IPS-NIHi7 (cell line): ENCODE measurements at regions not wholly inside any gene's neighbourhood (a gene's known extent, or its start where the extent isn't known, plus 50 kb on each side); places are given as distances from the start of the nearest gene placed in this dataset.
"Not testable (repeated sequence)": the region's sequence is repeated elsewhere in the genome, so short reads cannot be mapped to it uniquely, and the experiment has no call there.

Experiments used
- DNase-seq: peaks from one replicate; pipeline ENCODE4 v3.0.0; 2012; ENCODE audit warnings: mixed read lengths; ENCODE audit errors: extremely low spot score

- DNase-seq, result no peak
Measured at GRCh38 chr5:106367281-106367680, 1303.5 kb downstream of the EFNA5 start.

- no peak for DNase-seq
Measured at GRCh38 chr5:106363578-106363977, 1307.2 kb downstream of the EFNA5 start.

- DNase-seq, result no peak
Measured at GRCh38 chr5:106361905-106362304, 1308.8 kb downstream of the EFNA5 start.

GRCh38 chr5:106331415-106331814, 1339.3 kb downstream of the EFNA5 start:
- no peak for DNase-seq

GRCh38 chr5:106324356-106324755, 1346.4 kb downstream of the EFNA5 start:
- no peak for DNase-seq

- no peak for DNase-seq
Measured at GRCh38 chr5:106321242-106321641, 1349.5 kb downstream of the EFNA5 start.

GRCh38 chr5:106314221-106314824, 1356.4 kb downstream of the EFNA5 start:
- DNase-seq, result no peak

GRCh38 chr5:106312360-106312759, 1358.4 kb downstream of the EFNA5 start:
- DNase-seq, result no peak

- DNase-seq, result no peak
Measured at GRCh38 chr5:106311230-106311915, 1359.4 kb downstream of the EFNA5 start.

GRCh38 chr5:106307265-106307664, 1363.5 kb downstream of the EFNA5 start:
- DNase-seq, result no peak

GRCh38 chr5:106306313-106307028, 1364.3 kb downstream of the EFNA5 start:
- DNase-seq, result no peak

DNA sequence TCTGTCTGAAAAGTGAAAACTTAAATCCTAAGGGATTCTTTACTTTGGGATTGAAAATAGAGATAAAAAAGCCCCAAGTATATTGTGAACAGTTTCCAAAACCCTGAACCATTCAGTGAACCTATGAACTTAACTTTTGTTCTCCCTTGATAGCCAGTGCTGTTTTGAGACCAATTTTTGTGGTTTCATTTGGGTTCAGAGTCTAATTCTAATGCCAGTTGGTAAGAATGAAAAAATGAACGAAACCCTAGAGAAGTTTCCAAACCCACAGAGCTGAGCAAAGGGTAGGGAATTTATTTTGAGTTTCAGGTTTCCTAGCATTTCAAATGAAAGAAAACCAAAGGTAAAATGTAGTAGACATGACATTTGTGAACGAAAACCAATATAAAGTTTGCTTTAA, 1366.8 kb downstream of the EFNA5 start:
- DNase-seq, result no peak

GRCh38 chr5:106292654-106293053, 1378.1 kb downstream of the EFNA5 start:
- no peak for DNase-seq

GRCh38 chr5:106290841-106291240, 1379.9 kb downstream of the EFNA5 start:
- no peak for DNase-seq

GRCh38 chr5:106288979-106289378, 1381.8 kb downstream of the EFNA5 start:
- DNase-seq, result no peak

- DNase-seq, result no peak
Measured at GRCh38 chr5:106277540-106278096, 1393.1 kb downstream of the EFNA5 start.

DNA sequence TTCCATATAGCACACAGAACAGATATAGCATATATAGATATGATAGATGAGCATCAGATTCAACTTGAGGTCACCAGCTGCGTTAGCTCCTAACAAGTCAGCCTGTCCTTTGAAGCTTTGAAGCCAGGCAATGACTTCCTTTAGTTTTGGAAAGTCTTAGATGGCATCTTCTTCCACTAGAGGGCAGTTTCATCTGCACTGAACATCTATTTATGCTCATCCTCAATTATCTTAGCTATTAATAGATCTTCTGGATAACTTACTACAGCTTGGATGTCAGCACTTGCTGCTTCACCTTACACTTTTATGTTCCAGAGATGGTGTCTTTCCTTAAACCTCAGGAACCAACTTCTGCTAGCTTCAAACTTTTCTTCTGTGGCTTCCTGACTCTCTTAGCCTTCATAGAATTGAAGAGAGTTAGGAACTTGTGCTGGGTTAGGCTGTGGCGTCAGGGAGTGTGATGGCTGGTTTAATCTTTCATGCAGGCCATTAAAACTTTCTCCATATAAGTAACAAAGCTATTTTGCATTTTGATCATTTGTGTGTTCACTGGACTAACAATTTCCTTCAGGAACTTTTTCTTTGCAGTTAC, 1401.4 kb downstream of the EFNA5 start:
- peak; percentile 15 for DNase-seq

DNA sequence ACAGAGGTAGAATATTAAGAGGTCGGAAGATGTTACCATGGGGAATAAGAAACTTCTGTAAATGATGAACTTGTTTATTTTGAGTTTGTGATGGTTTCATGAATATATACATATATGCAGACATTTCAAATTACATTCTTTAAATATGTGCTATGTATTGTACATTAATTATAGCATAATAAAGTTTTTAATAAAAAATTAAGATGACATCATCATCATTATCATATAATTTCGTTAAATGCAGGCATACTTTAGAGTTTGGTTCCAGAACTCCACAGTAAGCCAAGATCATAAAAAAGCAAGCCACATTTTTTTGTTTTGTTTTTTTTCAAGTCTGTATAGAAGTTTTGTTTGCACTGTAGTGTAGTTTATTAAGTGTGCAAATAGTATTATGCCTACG, 1403.5 kb downstream of the EFNA5 start:
- DNase-seq, result no peak

DNA sequence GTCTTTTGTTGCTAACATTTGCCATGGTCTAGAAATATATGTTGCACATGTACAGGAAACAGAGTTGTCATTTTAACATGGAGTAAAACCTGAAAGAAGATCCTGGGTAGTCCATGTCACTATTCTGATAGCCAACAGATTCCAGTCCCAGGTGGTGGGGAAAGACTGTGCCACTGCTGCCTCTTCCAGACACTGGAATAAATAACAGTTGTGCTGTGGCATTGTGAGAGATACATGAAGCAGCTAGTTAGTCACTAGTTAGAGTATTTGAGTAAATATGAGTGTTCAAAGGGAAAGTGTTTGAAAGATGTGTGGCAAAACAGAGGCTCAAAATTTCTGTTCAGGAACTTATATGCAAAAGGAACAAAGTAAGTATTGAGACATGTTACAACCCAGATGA, 1408.3 kb downstream of the EFNA5 start:
- DNase-seq, result no peak

DNA sequence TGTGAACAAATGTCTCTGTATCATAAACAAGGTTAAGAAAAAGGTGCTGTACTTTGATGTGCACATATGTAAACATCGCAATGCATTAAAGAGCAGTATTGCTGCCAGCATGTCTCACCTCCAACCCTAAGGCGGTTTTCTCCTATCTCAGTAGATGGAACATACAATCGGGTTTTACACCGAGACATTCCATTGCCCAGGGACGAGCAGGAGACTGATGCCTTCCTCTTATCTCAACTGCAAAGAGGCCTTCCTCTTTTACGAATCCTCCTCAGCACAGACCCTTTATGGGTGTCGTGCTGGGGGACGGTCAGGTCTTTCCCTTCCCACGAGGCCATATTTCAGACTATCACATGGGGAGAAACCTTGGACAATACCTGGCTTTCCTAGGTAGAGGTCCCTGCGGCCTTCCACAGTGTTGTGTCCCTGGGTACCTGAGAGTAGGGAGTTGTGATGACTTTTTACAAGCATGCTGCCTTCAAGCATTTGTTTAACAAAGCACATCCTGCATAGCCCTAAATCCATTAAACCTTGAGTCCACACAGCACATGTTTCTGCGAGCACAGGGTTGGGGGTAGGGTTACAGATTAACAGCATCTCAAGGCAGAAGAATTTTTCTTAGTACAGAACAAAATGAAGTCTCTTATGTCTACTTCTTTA, 1411.2 kb downstream of the EFNA5 start:
- DNase-seq, result not testable (repeated sequence)

DNA sequence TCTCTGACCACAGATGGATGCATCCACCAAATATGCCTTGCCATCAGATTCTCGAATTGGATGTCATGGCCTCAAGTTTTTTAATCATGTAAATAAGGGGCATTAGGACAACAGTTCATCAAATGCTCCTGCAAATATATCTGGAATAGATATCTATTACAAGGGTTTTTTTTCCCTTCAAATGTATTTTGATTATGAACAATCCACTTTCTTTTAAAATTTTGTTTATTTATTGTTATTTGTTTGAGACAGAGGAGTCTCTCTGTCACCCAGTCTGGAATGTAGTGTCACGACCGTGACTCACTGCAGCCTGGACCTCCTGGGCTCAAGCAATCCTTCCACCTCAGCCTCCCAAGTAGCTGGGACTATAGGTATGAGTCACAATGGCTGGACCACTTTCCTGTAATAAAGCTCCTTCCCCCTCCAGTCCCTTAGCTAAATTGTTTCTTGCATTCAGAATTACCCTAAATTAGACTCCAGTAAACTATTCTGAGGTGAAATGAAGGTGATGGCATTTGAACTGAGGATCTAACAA, 1412.1 kb downstream of the EFNA5 start:
- DNase-seq, result no peak

DNA sequence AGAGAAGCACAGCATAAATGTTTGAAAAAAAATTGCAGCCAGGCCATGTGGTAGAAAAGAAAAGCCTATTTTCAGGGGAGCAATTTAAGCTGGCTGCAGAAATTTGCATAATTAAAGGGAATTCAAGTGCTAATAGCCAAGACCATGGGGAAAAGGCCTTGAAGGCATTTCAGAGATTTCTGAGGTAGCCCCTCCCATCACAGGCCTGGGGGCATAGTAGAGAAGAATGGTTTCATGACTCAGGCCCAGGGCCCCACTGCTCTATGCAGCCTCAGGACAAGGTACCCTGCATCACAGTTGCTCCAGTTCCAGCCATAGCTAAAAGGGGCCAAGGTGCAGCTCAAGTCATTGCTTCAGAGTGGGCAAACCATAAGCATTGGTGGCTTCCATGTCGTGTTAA, 1416.0 kb downstream of the EFNA5 start:
- peak; percentile 25 for DNase-seq
